CD14-positive monocyte (primary cell): ENCODE measurements at regions not wholly inside any gene's neighbourhood (a gene's known extent, or its start where the extent isn't known, plus 50 kb on each side); places are given as distances from the start of the nearest gene placed in this dataset.

Source experiments
- DNase-seq, 3 donors: peaks; one replicate each; pipeline ENCODE4 v3.0.0-alpha.2; 2011 to 2022
- H2AFZ ChIP-seq: 2 replicates; pipeline ENCODE4 v1.6.0; 2012; ENCODE audit warnings: mild to moderate bottlenecking, low read depth, low read length, inconsistent platforms; ENCODE audit not compliant: insufficient read depth, poor library complexity, severe bottlenecking
- H3K27ac ChIP-seq, 2 donors: 1 replicate in 1 of 2; 2 replicates in 1 of 2; pipeline ENCODE4 v1.5.1; 2012 to 2013; ENCODE audit warnings: low read length in 2 of 2, control low read depth in 1 of 2, inconsistent platforms in 1 of 2, low read depth in 1 of 2, mild to moderate bottlenecking in 1 of 2
- H3K27me3 ChIP-seq, 2 donors: one replicate each; pipeline versions ENCODE4 v1.6.0 to v1.6.1; 2011 to 2013; ENCODE audit warnings: low read length in 2 of 2; ENCODE audit not compliant: control insufficient read depth in 2 of 2, insufficient read depth in 2 of 2
- H3K36me3 ChIP-seq, 2 donors: replicated peaks in 1 of 2; 1 replicate in 1 of 2; 2 replicates in 1 of 2; pipeline versions ENCODE4 v1.5.1 to v1.6.1; 2012 to 2013; ENCODE audit warnings: low read length in 2 of 2, control low read depth in 1 of 2, inconsistent platforms in 1 of 2, mild to moderate bottlenecking in 1 of 2; ENCODE audit not compliant: insufficient read depth in 2 of 2, control insufficient read depth in 1 of 2
- H3K4me1 ChIP-seq, 2 donors: 1 replicate in 1 of 2; 2 replicates in 1 of 2; pipeline versions ENCODE4 v1.5.1 to v1.6.1; 2012 to 2013; ENCODE audit warnings: low read length in 2 of 2, control low read depth in 1 of 2, inconsistent platforms in 1 of 2, mild to moderate bottlenecking in 1 of 2, moderate library complexity in 1 of 2; ENCODE audit not compliant: insufficient read depth in 2 of 2, control insufficient read depth in 1 of 2
- H3K4me2 ChIP-seq: replicated peaks from 2 replicates; pipeline ENCODE3; 2012; ENCODE audit warnings: low read length, moderate library complexity, mild to moderate bottlenecking; ENCODE audit not compliant: poor library complexity, severe bottlenecking; ENCODE audit errors: extremely low read depth
- H3K4me3 ChIP-seq, 3 experiments: fragments of 200-600 bp in 1 of 3; sonication (generic) in 1 of 3; replicated peaks in 1 of 3; 1 replicate in 2 of 3; 2 replicates in 1 of 3; pipeline ENCODE4 v1.5.1; 2011 to 2013; ENCODE audit warnings: low read length in 3 of 3, mild to moderate bottlenecking in 3 of 3, control low read depth in 2 of 3, low read depth in 2 of 3, inconsistent platforms in 1 of 3, moderate library complexity in 1 of 3
- H3K79me2 ChIP-seq: 2 replicates; pipeline ENCODE4 v1.6.0; 2012; ENCODE audit warnings: mild to moderate bottlenecking, control low read depth, inconsistent platforms, low read length, moderate library complexity; ENCODE audit not compliant: insufficient read depth
- H3K9ac ChIP-seq: 2 replicates; pipeline ENCODE4 v1.6.0; 2017; ENCODE audit warnings: low read length, mild to moderate bottlenecking; ENCODE audit not compliant: insufficient read depth, poor library complexity, severe bottlenecking
- H3K9me3 ChIP-seq, 2 donors: replicated peaks in 1 of 2; 1 replicate in 1 of 2; 2 replicates in 1 of 2; pipeline versions ENCODE4 v1.5.1 to v1.6.1; 2012 to 2013; ENCODE audit warnings: low read length in 2 of 2, control low read depth in 1 of 2; ENCODE audit not compliant: control insufficient read depth in 1 of 2, insufficient read depth in 1 of 2
- H4K20me1 ChIP-seq: 2 replicates; pipeline ENCODE4 v1.6.0; 2012; ENCODE audit warnings: mild to moderate bottlenecking, low read length, control low read depth, moderate library complexity; ENCODE audit not compliant: insufficient read depth
- H3K27ac Mint-ChIP-seq, 7 donors: one replicate each; pipeline ENCODE4 v1.8.0; 2020; ENCODE audit warnings: mild to moderate bottlenecking in 7 of 7, mixed read lengths in 7 of 7, moderate library complexity in 6 of 7, inconsistent platforms in 2 of 7
- H3K27me3 Mint-ChIP-seq, 3 donors: one replicate each; pipeline ENCODE4 v1.8.0; 2021 to 2022; ENCODE audit warnings: low read depth in 3 of 3, mild to moderate bottlenecking in 3 of 3, mixed read lengths in 3 of 3, moderate library complexity in 3 of 3, inconsistent platforms in 1 of 3
- H3K36me3 Mint-ChIP-seq, 2 donors: one replicate each; pipeline ENCODE4 v1.8.0; 2020; ENCODE audit warnings: mixed read lengths in 2 of 2, inconsistent platforms in 1 of 2, mild to moderate bottlenecking in 1 of 2
- H3K4me1 Mint-ChIP-seq: one replicate; pipeline ENCODE4 v1.8.0; 2020; ENCODE audit warnings: mild to moderate bottlenecking, mixed read lengths
- H3K4me3 Mint-ChIP-seq, 2 donors: one replicate each; pipeline ENCODE4 v1.8.0; 2020; ENCODE audit warnings: mild to moderate bottlenecking in 2 of 2, mixed read lengths in 2 of 2, moderate library complexity in 1 of 2
- H3K9me3 Mint-ChIP-seq, 7 donors: one replicate each; pipeline ENCODE4 v1.8.0; 2020 to 2022; ENCODE audit warnings: mixed read lengths in 7 of 7, mild to moderate bottlenecking in 6 of 7, moderate library complexity in 6 of 7, inconsistent platforms in 2 of 7
- WGBS: methylation state at CpG from one replicate; pipeline ENCODE4 v1.1.5; 2013; ENCODE audit warnings: missing lambda C conversion rate; ENCODE audit not compliant: insufficient coverage; 5-methylcytosine and 5-hydroxymethylcytosine counted together
- intact Hi-C, 2 donors: fragments of 100-400 bp; cut with micrococcal nuclease; formaldehyde crosslinking; loops; one replicate each; pipeline versions ENCODE4 v1.15.0 to v1.15.1; 2023
- TF ChIP-seq, protein P1 (sequence below): fragments of 200-600 bp; IDR thresholded peaks from one replicate; pipeline ENCODE4 v1.8.0; 2022; ENCODE audit warnings: antibody characterized with exemption, mild to moderate bottlenecking

DNA sequence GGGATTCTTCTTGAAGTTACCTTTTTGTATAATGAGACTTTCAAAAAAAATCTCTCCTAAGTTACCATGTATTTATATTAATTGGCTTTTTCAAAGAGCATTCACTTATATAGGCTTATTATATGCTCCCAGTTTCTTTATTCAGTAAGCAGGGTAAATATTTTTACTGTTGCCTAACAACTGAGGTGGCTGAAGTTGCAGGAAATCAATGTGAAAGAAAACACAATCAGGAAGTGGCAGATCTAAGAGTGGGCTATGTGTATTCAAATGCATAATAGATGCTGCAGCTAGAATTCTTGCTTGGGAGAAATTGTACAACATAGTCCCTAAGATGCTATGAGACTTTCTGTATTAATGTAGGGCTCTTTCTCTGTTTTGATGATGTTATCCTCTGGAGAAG lies 606.9 kb downstream of the NUF2 start:
- H4K20me1 ChIP-seq = no peaks in the 10 kb centered on the region
- Mint-ChIP-seq H3K4me1 (no peaks in the 10 kb centered on the region), H3K36me3 (no peaks in the 10 kb centered on the region), H3K27ac (no peak overlapping the region), H3K27me3 (peaks cover 0 to 1% (median 0%) of the 10 kb centered on the region in 3 donors), H3K4me3 (no peak overlapping the region), H3K9me3 (peaks cover 2 to 10% (median 5%) of the 10 kb centered on the region in 7 donors)
- no peaks in the 10 kb centered on the region for H3K79me2 ChIP-seq
- H3K27ac ChIP-seq = no peak overlapping the region
- TF ChIP-seq, protein P1, sequence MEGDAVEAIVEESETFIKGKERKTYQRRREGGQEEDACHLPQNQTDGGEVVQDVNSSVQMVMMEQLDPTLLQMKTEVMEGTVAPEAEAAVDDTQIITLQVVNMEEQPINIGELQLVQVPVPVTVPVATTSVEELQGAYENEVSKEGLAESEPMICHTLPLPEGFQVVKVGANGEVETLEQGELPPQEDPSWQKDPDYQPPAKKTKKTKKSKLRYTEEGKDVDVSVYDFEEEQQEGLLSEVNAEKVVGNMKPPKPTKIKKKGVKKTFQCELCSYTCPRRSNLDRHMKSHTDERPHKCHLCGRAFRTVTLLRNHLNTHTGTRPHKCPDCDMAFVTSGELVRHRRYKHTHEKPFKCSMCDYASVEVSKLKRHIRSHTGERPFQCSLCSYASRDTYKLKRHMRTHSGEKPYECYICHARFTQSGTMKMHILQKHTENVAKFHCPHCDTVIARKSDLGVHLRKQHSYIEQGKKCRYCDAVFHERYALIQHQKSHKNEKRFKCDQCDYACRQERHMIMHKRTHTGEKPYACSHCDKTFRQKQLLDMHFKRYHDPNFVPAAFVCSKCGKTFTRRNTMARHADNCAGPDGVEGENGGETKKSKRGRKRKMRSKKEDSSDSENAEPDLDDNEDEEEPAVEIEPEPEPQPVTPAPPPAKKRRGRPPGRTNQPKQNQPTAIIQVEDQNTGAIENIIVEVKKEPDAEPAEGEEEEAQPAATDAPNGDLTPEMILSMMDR = no peak
- DNase-seq = no peak
- H2AFZ ChIP-seq = no peak overlapping the region
- H3K27me3 ChIP-seq = no peaks in the 10 kb centered on the region
- no peak overlapping the region for H3K4me2 ChIP-seq
- no peaks in the 10 kb centered on the region for H3K36me3 ChIP-seq
- intact Hi-C loops = no loop called here
- H3K4me1 ChIP-seq = no peaks in the 10 kb centered on the region
- no peak overlapping the region for H3K9ac ChIP-seq
- no peak overlapping the region for H3K4me3 ChIP-seq
- peaks cover 0 to 3% of the 10 kb centered on the region in 2 donors for H3K9me3 ChIP-seq

DNA sequence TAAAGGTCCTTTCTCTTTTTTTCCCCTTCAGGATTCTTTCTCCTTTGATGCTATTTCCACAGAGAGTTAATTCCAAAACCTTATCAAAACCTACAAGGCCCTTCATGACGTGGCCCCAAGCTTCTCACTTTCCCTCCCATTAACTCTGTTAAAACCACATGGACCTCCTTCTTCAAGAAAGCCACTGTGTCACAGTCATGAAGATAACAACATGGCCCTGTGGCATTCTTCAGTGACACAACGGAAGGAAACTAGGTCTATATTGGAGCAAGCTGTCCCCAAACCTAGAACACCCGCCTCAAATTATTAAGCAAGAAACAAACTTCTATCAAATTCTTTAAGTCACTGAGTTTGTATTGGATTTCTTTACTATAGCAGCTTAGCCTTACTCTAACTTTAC lies 611.1 kb downstream of the NUF2 start:
- H3K4me1 ChIP-seq = no peaks in the 10 kb centered on the region
- H3K27me3 Mint-ChIP-seq = peaks cover 0 to 1% (median 0%) of the 10 kb centered on the region in 3 donors
- TF ChIP-seq, protein P1 = no peak
- H2AFZ ChIP-seq = no peak overlapping the region
- no peak for DNase-seq
- no peak overlapping the region for H3K4me3 ChIP-seq
- no peak overlapping the region for H3K9ac ChIP-seq
- no peak overlapping the region for H3K27ac ChIP-seq
- H3K27ac Mint-ChIP-seq = no peak overlapping the region
- H4K20me1 ChIP-seq = no peaks in the 10 kb centered on the region
- H3K36me3 Mint-ChIP-seq = no peaks in the 10 kb centered on the region
- H3K4me1 Mint-ChIP-seq = no peaks in the 10 kb centered on the region
- H3K27me3 ChIP-seq = no peaks in the 10 kb centered on the region
- H3K79me2 ChIP-seq = no peaks in the 10 kb centered on the region
- no peaks in the 10 kb centered on the region for H3K36me3 ChIP-seq
- H3K9me3 Mint-ChIP-seq = peaks cover 2 to 13% (median 5%) of the 10 kb centered on the region in 7 donors
- peaks cover 0 to 8% of the 10 kb centered on the region in 2 donors for H3K9me3 ChIP-seq
- H3K4me3 Mint-ChIP-seq = no peak overlapping the region
- WGBS = 82% methylated on average over 1 of the region's 3 CpGs
- intact Hi-C loops = no loop called here
- H3K4me2 ChIP-seq = no peak overlapping the region
